Testis (tissue), 2 donors: ENCODE measurements at regions not wholly inside any gene's neighbourhood (a gene's known extent, or its start where the extent isn't known, plus 50 kb on each side); places are given as distances from the start of the nearest gene placed in this dataset.

Experiments used
- POLR2A ChIP-seq: fragments of 450-650 bp; IDR thresholded peaks from one replicate; pipeline ENCODE4 v1.6.1; 2017; ENCODE audit warnings: antibody characterized with exemption, mild to moderate bottlenecking, moderate library complexity
- TF ChIP-seq, protein P1 (sequence below), 3 experiments: fragments of 450-650 bp in 2 of 3; fragments of 200-600 bp in 1 of 3; sonication (generic) in 1 of 3; IDR thresholded peaks; one replicate each; pipeline ENCODE4 v1.5.1; 2016 to 2019; ENCODE audit warnings: antibody characterized with exemption in 3 of 3, mild to moderate bottlenecking in 2 of 3, moderate library complexity in 1 of 3

DNA sequence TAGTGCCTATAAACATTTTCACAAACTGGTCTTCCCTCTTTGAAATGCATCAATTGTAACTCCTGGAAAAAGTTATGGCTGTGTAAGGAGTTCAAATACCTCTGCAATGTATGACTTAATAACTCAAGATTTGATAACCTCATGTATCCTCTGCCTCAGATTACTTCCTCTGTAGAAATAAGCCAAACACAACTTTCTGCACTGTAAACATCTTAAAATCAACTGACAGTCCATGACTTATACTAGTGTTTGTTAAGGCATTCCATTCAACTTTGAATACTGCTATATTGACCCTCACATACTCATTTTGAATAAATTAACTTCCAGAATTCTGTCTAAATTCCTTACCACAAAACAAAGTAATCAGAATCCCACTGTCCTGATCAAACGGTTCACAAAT, 256.2 kb upstream of the POU5F2 start:
- TF ChIP-seq POLR2A, result no peak
- TF ChIP-seq, protein P1, sequence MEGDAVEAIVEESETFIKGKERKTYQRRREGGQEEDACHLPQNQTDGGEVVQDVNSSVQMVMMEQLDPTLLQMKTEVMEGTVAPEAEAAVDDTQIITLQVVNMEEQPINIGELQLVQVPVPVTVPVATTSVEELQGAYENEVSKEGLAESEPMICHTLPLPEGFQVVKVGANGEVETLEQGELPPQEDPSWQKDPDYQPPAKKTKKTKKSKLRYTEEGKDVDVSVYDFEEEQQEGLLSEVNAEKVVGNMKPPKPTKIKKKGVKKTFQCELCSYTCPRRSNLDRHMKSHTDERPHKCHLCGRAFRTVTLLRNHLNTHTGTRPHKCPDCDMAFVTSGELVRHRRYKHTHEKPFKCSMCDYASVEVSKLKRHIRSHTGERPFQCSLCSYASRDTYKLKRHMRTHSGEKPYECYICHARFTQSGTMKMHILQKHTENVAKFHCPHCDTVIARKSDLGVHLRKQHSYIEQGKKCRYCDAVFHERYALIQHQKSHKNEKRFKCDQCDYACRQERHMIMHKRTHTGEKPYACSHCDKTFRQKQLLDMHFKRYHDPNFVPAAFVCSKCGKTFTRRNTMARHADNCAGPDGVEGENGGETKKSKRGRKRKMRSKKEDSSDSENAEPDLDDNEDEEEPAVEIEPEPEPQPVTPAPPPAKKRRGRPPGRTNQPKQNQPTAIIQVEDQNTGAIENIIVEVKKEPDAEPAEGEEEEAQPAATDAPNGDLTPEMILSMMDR (IDR thresholded peaks at IDR 0.05), result no peak
